ENCODE measurements at regions not wholly inside any gene's neighbourhood (a gene's known extent, or its start where the extent isn't known, plus 50 kb on each side); places are given as distances from the start of the nearest gene placed in this dataset.

GRCh38 chr12:127334912-127335644 is 931.9 kb upstream of the TMEM132C start:
- TF ChIP-seq CTCF (IDR thresholded peaks at IDR 0.05) (no peak), POLR2A (IDR thresholded peaks at IDR 0.05) (no peak)
